H9 (cell line): ENCODE measurements at regions not wholly inside any gene's neighbourhood (a gene's known extent, or its start where the extent isn't known, plus 50 kb on each side); places are given as distances from the start of the nearest gene placed in this dataset.

Experiments
- DNase-seq: peaks from one replicate; pipeline ENCODE4 v3.0.0-alpha.2; 2017
- H2AFZ ChIP-seq: one replicate; pipeline ENCODE4 v1.6.1; 2013; ENCODE audit warnings: mild to moderate bottlenecking, low read length, control low read depth, moderate library complexity
- H2AK5ac ChIP-seq: 2 replicates; pipeline ENCODE4 v1.6.1; 2013; ENCODE audit warnings: low read length, control low read depth, mixed read lengths; ENCODE audit not compliant: insufficient read length
- H2BK120ac ChIP-seq: one replicate; pipeline ENCODE4 v1.6.1; 2013; ENCODE audit warnings: low read depth, mild to moderate bottlenecking, low read length, control low read depth, inconsistent platforms; ENCODE audit not compliant: poor library complexity, severe bottlenecking
- H2BK12ac ChIP-seq: 2 replicates; pipeline ENCODE4 v1.6.1; 2013; ENCODE audit warnings: low read length, control low read depth, mixed read lengths, low read depth; ENCODE audit not compliant: insufficient read length
- H2BK15ac ChIP-seq: 2 replicates; pipeline ENCODE4 v1.6.1; 2013; ENCODE audit warnings: low read depth, low read length, control low read depth
- H2BK20ac ChIP-seq: one replicate; pipeline ENCODE4 v1.6.1; 2013; ENCODE audit warnings: low read depth, mild to moderate bottlenecking, low read length, control low read depth, inconsistent platforms; ENCODE audit not compliant: poor library complexity, severe bottlenecking
- H2BK5ac ChIP-seq: 2 replicates; pipeline ENCODE4 v1.6.1; 2013; ENCODE audit warnings: low read length, control low read depth, mixed read lengths; ENCODE audit not compliant: insufficient read length
- H3K14ac ChIP-seq: 2 replicates; pipeline ENCODE4 v1.6.1; 2013; ENCODE audit warnings: low read length, control low read depth; ENCODE audit not compliant: insufficient read depth
- H3K18ac ChIP-seq: 2 replicates; pipeline ENCODE4 v1.6.1; 2013; ENCODE audit warnings: low read depth, mild to moderate bottlenecking, mixed read lengths, low read length, control low read depth; ENCODE audit not compliant: insufficient read length
- H3K23ac ChIP-seq: 2 replicates; pipeline ENCODE4 v1.6.1; 2013; ENCODE audit warnings: low read length, control low read depth, mixed read lengths, low read depth; ENCODE audit not compliant: insufficient read length
- H3K23me2 ChIP-seq: 2 replicates; pipeline ENCODE4 v1.6.1; 2013; ENCODE audit warnings: low read depth, mild to moderate bottlenecking, mixed read lengths, low read length, control low read depth; ENCODE audit not compliant: insufficient read length, poor library complexity, severe bottlenecking
- H3K27ac ChIP-seq: 2 replicates; pipeline ENCODE4 v1.5.1; 2013; ENCODE audit warnings: low read length, control low read depth, mixed read lengths, low read depth; ENCODE audit not compliant: insufficient read length
- H3K27me3 ChIP-seq: 2 replicates; pipeline ENCODE4 v1.6.1; 2013; ENCODE audit warnings: low read length, control low read depth, inconsistent platforms; ENCODE audit not compliant: insufficient read depth
- H3K4ac ChIP-seq: 2 replicates; pipeline ENCODE4 v1.6.1; 2013; ENCODE audit warnings: low read depth, mild to moderate bottlenecking, control low read depth, inconsistent platforms, low read length, moderate library complexity
- H3K4me1 ChIP-seq: 2 replicates; pipeline ENCODE4 v1.6.1; 2013; ENCODE audit warnings: low read length, control low read depth, inconsistent platforms; ENCODE audit not compliant: insufficient read depth
- H3K4me2 ChIP-seq: 2 replicates; pipeline ENCODE4 v1.6.1; 2013; ENCODE audit warnings: low read length, control low read depth, mixed read lengths; ENCODE audit not compliant: insufficient read length, insufficient read depth
- H3K56ac ChIP-seq: 2 replicates; pipeline ENCODE4 v1.6.1; 2013; ENCODE audit warnings: low read depth, mild to moderate bottlenecking, mixed read lengths, low read length, control low read depth; ENCODE audit not compliant: insufficient read length
- H3K79me1 ChIP-seq: 2 replicates; pipeline ENCODE4 v1.6.1; 2013; ENCODE audit warnings: low read depth, mild to moderate bottlenecking, moderate library complexity, low read length, control low read depth, inconsistent platforms; ENCODE audit not compliant: insufficient read depth, poor library complexity, severe bottlenecking
- H3K79me2 ChIP-seq: 2 replicates; pipeline ENCODE4 v1.6.1; 2013; ENCODE audit warnings: low read length, control low read depth, inconsistent platforms; ENCODE audit not compliant: insufficient read depth
- H3K9ac ChIP-seq: 2 replicates; pipeline ENCODE4 v1.6.1; 2013; ENCODE audit warnings: low read length, control low read depth, mixed read lengths; ENCODE audit not compliant: insufficient read length; ENCODE audit errors: extremely low read depth
- H3K9me3 ChIP-seq: one replicate; pipeline ENCODE4 v1.6.1; 2013; ENCODE audit warnings: low read depth, low read length, inconsistent platforms; ENCODE audit not compliant: control insufficient read depth
- H3T11ph ChIP-seq: one replicate; pipeline ENCODE4 v1.6.1; 2013; ENCODE audit warnings: mild to moderate bottlenecking, low read length, control low read depth, inconsistent platforms
- H4K20me1 ChIP-seq: one replicate; pipeline ENCODE4 v1.6.1; 2013; ENCODE audit not compliant: control insufficient read depth, insufficient read length, insufficient read depth
- H4K5ac ChIP-seq: 2 replicates; pipeline ENCODE4 v1.6.1; 2013; ENCODE audit warnings: low read depth, mild to moderate bottlenecking, mixed read lengths, low read length, control low read depth; ENCODE audit not compliant: insufficient read length
- H4K8ac ChIP-seq: replicated peaks from 2 replicates; pipeline ENCODE4 v1.6.1; 2013; ENCODE audit warnings: low read length, control low read depth, mixed read lengths, low read depth; ENCODE audit not compliant: insufficient read length
- H4K91ac ChIP-seq: 2 replicates; pipeline ENCODE4 v1.6.1; 2013; ENCODE audit warnings: low read depth, mild to moderate bottlenecking, moderate library complexity, mixed read lengths, low read length, control low read depth; ENCODE audit not compliant: insufficient read length
- H3K27ac Mint-ChIP-seq, 3 experiments: 2 replicates in 2 of 3; 3 replicates in 1 of 3; pipeline ENCODE4 v1.8.0; 2020 to 2021; ENCODE audit warnings: mixed read lengths in 3 of 3, mild to moderate bottlenecking in 1 of 3, moderate library complexity in 1 of 3
- H3K27me3 Mint-ChIP-seq: 2 replicates; pipeline ENCODE4 v1.8.0; 2021; ENCODE audit warnings: low read depth, mild to moderate bottlenecking, moderate library complexity, mixed read lengths
- H3K36me3 Mint-ChIP-seq, 3 experiments: 2 replicates in 2 of 3; 3 replicates in 1 of 3; pipeline ENCODE4 v1.8.0; 2020 to 2021; ENCODE audit warnings: low read depth in 3 of 3, mixed read lengths in 3 of 3; ENCODE audit not compliant: insufficient read depth in 1 of 3
- H3K4me1 Mint-ChIP-seq, 2 experiments: 2 replicates each; pipeline ENCODE4 v1.8.0; 2020; ENCODE audit warnings: mixed read lengths in 2 of 2
- H3K4me3 Mint-ChIP-seq, 2 experiments: 2 replicates in 1 of 2; 3 replicates in 1 of 2; pipeline ENCODE4 v1.8.0; 2020 to 2021; ENCODE audit warnings: mild to moderate bottlenecking in 2 of 2, mixed read lengths in 2 of 2, moderate library complexity in 1 of 2
- H3K9me3 Mint-ChIP-seq, 2 experiments: 2 replicates in 1 of 2; 3 replicates in 1 of 2; pipeline ENCODE4 v1.8.0; 2020; ENCODE audit warnings: mild to moderate bottlenecking in 2 of 2, mixed read lengths in 2 of 2, moderate library complexity in 1 of 2
- CTCF ChIP-seq: fragments of 200-600 bp; sonication (generic); conservative IDR thresholded peaks from 3 replicates; pipeline ENCODE4 v1.8.0; 2021; ENCODE audit warnings: antibody characterized with exemption, mild to moderate bottlenecking
- WGBS: extraction: QIAGEN DNeasy Blood & Tissue Kit; methylation state at CpG from one replicate; pipeline ENCODE4 v1.1.7; 2013; ENCODE audit warnings: missing lambda C conversion rate, low lambda C conversion rate, mixed read lengths; ENCODE audit not compliant: insufficient read length; ENCODE audit errors: extremely low coverage; 5-methylcytosine and 5-hydroxymethylcytosine counted together

DNA sequence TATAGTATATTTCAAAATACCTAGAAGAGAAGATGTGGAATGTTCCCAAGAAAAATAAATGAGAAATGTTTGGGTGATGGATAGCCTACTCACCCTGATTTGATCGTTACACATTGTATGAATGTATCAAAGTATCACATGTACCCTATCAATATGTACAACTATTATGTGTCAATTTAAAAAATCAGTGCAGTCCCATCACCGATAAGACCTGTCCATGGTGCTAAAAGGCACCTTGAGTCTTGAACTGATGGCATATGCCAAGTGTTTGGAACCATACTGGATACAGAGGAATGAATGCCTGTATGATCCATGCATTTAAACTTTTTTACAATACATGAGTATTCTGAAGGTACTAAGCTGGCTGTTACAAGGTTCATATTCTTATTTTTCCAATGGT is 50.2 kb upstream of the ZNF835 start:
- Histone ChIP-seq H3K23me2 (no peaks in the 10 kb centered on the region), H2BK20ac (no peak overlapping the region), H3K4ac (no peak overlapping the region), H4K8ac (no peak overlapping the region), H3K27ac (no peak overlapping the region), H2BK12ac (no peak overlapping the region), H3K79me1 (no peaks in the 10 kb centered on the region), H3K56ac (no peak overlapping the region), H3K27me3 (no peaks in the 10 kb centered on the region), H3K23ac (no peak overlapping the region), H3K18ac (no peak overlapping the region), H4K20me1 (no peaks in the 10 kb centered on the region), H3K4me2 (no peak overlapping the region), H3K9ac (no peak overlapping the region), H3T11ph (no peak overlapping the region), H3K9me3 (peaks cover 72% of the 10 kb centered on the region), H3K14ac (no peak overlapping the region), H2BK15ac (no peak overlapping the region), H2AK5ac (no peak overlapping the region), H3K79me2 (no peaks in the 10 kb centered on the region), H2AFZ (no peak overlapping the region), H3K4me1 (no peaks in the 10 kb centered on the region), H4K5ac (no peak overlapping the region), H4K91ac (no peak overlapping the region), H2BK5ac (no peak overlapping the region), H2BK120ac (no peak overlapping the region)
- peaks cover 95 to 97% of the 10 kb centered on the region in 2 experiments for H3K9me3 Mint-ChIP-seq
- H3K27ac Mint-ChIP-seq, result no peak overlapping the region
- no peaks in the 10 kb centered on the region for H3K4me1 Mint-ChIP-seq
- peaks cover 7% of the 10 kb centered on the region for H3K27me3 Mint-ChIP-seq
- no peak for TF ChIP-seq CTCF
- DNase-seq, result no peak
- peaks cover 20 to 31% (median 26%) of the 10 kb centered on the region in 3 experiments; a peak in 6 of 7 replicates for H3K36me3 Mint-ChIP-seq
- WGBS, result no CpG with 5 or more reads among the region's 2 CpGs
- H3K4me3 Mint-ChIP-seq, result no peak overlapping the region
